HG02840 (cell line): ENCODE measurements at regions not wholly inside any gene's neighbourhood (a gene's known extent, or its start where the extent isn't known, plus 50 kb on each side); places are given as distances from the start of the nearest gene placed in this dataset.

Source experiments
- ATAC-seq: cut with Tn5 transposase; IDR thresholded peaks from one replicate; pipeline ENCODE4 v1.9.1; 2021; ENCODE audit warnings: mild to moderate bottlenecking, moderate library complexity, moderate number of reproducible peaks; ENCODE audit not compliant: unreplicated experiment, low FRiP score

DNA sequence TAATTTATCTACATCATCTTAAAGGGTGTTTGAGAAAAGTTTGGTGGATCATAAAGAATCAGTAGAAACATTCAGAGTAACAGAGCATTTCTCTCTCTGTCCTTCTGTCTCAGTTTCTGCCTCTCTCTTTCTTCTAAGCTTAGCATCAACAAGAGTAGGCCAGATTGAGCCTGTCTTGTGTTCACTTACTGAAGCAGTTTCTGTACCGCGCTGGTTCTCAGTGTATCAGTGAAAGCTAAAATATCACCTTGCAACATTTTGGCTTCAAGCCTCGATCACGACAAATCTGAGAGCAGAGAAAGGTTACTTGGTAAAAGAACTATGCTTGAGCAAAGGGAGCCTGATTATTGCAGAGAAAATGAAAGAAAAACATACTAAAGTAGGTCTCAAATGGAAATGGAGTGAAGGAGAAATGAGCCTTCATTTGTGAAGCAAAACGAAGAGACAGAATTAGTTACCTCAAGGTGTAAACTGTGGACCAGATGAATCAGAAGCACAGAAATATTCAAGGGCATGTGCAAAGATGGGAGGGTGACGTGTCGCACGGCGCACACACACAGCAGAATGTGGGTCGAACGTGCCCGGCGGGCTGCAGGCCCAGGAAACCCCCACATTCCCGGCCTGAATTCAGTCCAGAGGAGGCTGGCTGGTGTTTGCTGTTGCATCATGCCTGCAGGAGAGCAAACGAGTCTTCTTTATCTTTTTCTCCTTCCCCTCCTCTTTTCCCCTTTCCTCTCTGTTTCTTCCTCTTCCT lies 509.3 kb downstream of the QKI start:
- no peak for ATAC-seq

GRCh38 chr6:163922562-163922961 lies 508.0 kb downstream of the QKI start:
- ATAC-seq: no peak

DNA sequence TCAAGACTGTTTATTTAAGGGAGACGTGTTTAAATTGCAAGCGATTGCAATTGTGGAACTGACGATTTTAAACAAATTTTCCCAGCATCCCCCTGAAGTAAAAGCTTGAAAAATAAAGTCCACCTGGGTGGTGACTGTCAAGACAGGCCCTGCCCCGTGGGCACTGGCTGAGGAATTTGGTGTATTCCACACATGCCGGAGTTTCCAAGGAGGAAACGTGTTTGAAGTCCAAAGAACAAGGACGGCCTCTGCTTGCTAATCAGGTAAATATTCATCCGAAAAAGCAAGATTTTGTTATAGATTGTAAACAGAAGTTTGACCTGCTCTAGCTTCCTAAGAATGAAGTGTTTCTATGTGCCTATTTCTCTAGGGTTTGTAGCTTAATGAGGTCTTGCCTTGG lies 505.1 kb downstream of the QKI start:
- no peak for ATAC-seq

DNA sequence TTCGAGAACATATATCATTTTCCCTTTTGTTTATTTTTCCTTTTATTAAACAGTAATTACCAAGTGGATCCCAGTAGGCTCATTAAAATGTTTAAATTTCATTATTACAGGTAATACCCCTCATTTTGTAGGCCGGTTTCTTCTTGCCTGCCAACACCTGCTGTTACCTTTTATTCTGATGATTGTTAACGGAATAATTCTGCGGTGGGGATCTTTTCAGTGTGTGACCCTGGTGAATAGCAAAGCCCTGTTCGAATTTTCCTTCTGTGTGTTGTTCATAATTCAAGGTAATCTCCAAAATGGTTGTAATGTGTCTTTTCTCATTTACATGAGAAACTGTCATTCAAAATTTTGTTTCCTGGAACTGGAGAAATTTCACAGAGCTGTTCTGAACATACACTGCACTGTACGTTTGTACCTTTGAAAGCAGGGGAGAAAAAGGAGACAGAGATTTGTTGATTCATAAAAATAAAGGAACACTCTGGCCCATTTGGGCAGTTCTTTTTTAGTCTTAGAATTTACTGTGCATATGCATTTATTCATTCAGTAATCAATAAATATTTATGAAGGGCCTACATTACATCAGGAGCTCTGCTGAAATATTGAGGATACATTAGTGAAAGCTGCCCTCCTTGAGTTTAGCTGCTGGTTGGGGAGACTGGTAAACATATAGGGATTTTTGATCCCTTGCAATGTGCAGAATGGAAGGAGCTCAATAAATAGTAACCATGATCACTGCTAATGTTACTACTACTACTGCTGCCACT lies 502.0 kb downstream of the QKI start:
- no peak for ATAC-seq

DNA sequence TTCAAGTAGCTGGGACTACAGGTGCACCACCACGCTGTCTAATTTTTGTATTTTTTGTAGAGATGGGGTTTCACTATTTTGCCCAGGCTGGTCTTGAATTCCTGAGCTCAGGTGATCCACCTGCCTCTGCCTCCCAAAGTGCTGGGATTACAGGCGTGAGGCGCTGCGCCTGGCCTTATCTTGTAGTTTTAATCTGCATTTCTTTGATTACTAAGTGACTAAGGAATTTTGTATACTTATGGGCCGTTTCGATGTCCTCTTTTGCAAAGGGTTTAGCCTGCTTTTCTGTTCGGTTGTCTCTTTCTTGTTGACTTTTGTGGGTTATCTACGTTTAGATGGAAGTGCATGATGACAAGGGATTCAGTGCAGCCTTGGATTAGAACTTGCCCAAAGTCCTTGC lies 500.6 kb downstream of the QKI start:
- ATAC-seq: no peak

DNA sequence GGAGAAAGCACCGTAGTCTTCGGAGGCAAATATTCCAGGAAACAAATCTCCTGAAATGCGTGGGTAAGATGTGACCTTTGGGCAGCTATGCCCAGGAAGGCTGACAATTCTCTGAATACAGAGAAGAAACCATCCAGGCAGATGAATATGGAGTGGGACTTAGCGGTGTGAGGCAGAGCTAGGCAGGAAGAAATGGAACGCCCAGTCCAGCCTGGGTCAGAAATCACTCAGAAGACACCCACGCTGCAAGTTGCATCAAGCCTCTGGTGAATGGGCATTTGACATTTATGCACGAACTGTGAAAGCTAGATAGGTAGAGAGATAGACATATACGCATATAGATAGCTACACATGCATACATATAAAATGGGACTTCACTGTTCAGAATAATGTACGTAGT lies 498.5 kb downstream of the QKI start:
- ATAC-seq: no peak

DNA sequence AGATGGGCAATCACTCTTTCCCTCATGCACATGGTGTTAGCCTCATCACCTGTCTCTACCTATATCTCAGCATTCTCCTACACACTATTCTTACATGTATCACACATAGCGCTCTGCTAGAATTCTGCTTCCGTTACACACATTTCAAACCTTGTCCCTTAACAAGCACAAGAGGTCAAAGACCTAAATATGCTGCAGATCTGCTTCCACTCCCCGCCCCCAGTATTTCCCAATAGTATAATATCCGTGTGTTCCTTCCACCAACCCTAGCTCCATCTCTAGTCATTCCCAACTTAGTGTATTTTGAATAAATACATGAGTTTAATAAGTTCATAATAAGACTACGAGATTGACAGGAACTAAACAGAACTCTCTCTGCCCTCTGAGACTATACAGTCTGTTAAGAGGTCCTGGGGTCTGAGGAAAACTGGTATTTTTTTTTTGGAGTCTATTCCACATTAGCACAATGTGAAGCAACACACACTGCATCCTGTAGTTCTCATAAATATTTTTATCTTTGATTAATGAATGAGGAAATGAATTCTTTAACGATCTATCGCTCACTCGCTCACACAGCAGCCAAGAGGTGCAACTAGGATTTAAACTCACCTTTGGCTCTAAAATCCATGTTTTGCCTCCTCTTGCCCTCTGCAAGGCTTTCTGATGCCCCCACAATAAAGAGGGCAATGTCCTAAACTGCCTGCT lies 491.6 kb downstream of the QKI start:
- no peak for ATAC-seq

GRCh38 chr6:163904186-163904585 lies 489.7 kb downstream of the QKI start:
- no peak for ATAC-seq

- ATAC-seq: no peak
These were observed 489.0 kb downstream of the QKI start for GRCh38 chr6:163903541-163903940.

GRCh38 chr6:163902993-163903392 lies 488.5 kb downstream of the QKI start:
- ATAC-seq: no peak

- no peak for ATAC-seq
These were observed 487.2 kb downstream of the QKI start for GRCh38 chr6:163901681-163902080.

DNA sequence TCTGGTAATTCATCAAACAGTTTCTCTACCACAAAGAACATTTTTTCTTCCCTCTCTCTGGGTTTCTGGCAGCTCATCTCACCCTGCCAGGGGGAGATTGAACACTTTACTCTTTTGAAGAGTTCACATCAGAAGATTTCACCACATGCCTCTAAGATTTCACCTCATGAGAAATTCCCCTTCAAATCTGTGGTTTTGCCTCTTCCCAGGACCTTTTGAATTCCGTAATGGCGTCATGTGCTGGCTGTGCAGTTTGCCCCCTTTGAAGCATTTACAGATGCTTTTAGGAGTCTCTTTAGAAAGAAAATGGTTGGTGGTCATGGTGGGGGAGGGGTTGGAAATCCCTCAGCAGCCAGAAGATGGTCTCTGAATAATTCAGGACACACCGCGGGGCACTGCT lies 486.1 kb downstream of the QKI start:
- ATAC-seq: no peak

DNA sequence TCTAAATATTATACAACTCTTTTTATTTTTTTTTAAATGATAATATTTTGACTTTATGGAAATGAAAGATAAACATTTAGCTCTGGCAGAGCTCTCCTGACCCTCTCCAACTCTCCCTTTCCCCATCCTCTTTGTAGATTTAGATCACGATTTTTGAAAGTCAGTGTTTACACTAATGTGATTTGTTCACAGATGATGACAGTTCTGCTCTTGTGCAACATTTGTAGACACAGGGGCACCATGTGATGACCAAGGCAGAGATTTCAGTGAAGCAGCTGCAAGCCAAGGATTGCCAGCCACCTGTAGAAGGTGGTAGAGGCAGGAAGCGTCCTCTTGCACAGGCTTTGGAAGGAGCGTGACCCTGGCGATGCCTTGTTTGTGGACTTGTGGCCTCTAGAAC lies 483.2 kb downstream of the QKI start:
- no peak for ATAC-seq

- ATAC-seq: no peak
These were observed 482.5 kb downstream of the QKI start for GRCh38 chr6:163897030-163897429.

- ATAC-seq: no peak
These were observed 480.6 kb downstream of the QKI start for GRCh38 chr6:163895162-163895561.

- no peak for ATAC-seq
These were observed 479.2 kb downstream of the QKI start for GRCh38 chr6:163893609-163894189.

- ATAC-seq: no peak
These were observed 478.5 kb downstream of the QKI start for GRCh38 chr6:163892824-163893561.

- ATAC-seq: no peak
These were observed 475.5 kb downstream of the QKI start for GRCh38 chr6:163889904-163890514.

DNA sequence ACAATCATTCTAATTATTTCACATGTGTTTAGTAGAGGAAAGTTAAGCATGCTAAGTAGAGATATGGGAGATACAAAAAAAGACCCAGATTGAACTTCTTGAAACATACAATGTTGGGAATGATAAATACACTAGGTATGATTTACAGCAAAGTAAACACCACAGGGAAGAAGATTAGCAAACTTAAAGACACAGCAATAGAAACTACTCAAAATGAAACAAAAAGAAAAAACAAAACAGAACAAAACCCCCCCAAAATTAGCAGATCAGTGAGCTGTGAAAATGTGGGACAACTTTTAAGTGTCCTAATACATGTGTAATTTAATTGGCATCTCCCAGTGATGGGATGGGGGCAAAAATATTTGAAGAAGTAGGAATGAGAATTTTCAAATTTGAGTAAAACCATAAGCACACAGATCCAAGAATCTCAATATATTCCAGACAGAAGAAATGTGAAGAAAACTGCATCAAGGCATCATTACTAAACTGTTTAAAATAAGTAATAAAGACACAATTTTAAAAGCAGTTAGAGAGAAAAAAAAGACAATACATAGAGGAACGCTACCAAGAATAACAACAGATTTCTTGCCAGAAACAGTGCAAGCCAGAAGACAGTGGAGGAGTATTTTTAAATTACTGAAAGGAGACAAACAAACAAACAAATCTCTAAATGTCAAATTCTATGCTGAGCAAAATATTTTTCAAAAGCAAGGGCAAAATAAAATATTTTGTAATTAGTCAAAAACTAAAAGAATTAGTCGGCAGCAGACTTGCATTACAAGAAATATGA lies 473.7 kb downstream of the QKI start:
- ATAC-seq: no peak
